Stomach (tissue), 4 donors: ENCODE measurements at regions not wholly inside any gene's neighbourhood (a gene's known extent, or its start where the extent isn't known, plus 50 kb on each side); places are given as distances from the start of the nearest gene placed in this dataset.

Experiments
- POLR2A ChIP-seq, 4 donors: fragments of 450-650 bp; IDR thresholded peaks; one replicate each; pipeline ENCODE4 v1.6.1; 2016; ENCODE audit warnings: antibody characterized with exemption in 4 of 4, control low read depth in 2 of 4, mild to moderate bottlenecking in 1 of 4, moderate library complexity in 1 of 4
- TF ChIP-seq, protein P1 (sequence below), 7 experiments: fragments of 450-650 bp in 4 of 7; fragments of 200-600 bp in 3 of 7; sonication (generic) in 3 of 7; IDR thresholded peaks; one replicate each; pipeline ENCODE4 v1.5.1; 2016 to 2019; ENCODE audit warnings: antibody characterized with exemption in 7 of 7, control low read depth in 2 of 7, mild to moderate bottlenecking in 1 of 7

DNA sequence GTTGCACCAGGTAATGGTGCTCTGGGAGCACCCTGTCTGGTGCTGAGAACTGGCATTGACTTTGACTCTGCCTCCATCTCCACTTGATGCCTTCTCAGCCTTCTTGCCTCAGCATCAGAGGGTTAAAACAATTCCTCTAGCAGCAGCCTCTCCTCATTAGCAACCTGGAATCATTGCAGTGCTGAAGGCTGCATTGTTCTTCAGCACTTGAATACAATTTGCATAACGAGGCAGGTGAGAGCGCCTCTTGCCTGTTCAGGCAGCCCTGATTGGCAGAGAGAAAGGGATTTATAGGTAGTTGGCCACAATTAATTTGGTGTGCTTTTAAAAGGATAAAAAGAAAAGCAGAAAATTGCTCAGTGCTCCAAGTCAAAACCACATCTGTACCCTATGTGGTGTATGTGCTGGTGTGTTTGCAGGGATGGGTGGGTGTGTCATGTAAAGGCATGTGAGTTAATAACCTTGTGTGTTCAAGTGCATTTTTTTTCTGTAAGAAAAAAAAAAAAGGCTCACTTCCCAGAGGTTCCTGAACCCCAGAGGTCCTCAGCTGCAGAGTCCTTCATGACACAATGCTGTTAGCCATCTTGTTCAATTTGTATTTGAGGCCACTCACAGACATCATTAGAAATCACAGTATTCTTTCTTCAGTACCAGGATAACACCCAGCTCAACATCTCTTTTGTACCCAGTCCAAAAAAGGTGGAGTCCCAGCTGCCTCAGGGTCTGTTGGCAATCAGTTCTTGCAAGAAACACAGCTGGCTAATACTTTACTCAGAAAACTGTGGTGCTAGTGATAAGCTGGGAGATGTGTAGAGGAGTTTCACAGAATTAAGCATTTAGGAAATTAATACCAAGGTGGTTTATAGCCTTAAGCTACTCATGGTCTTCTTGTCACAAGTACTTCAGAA, 385.6 kb downstream of the GRIN2B start:
- TF ChIP-seq, protein P1, sequence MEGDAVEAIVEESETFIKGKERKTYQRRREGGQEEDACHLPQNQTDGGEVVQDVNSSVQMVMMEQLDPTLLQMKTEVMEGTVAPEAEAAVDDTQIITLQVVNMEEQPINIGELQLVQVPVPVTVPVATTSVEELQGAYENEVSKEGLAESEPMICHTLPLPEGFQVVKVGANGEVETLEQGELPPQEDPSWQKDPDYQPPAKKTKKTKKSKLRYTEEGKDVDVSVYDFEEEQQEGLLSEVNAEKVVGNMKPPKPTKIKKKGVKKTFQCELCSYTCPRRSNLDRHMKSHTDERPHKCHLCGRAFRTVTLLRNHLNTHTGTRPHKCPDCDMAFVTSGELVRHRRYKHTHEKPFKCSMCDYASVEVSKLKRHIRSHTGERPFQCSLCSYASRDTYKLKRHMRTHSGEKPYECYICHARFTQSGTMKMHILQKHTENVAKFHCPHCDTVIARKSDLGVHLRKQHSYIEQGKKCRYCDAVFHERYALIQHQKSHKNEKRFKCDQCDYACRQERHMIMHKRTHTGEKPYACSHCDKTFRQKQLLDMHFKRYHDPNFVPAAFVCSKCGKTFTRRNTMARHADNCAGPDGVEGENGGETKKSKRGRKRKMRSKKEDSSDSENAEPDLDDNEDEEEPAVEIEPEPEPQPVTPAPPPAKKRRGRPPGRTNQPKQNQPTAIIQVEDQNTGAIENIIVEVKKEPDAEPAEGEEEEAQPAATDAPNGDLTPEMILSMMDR (IDR thresholded peaks at IDR 0.05) = no peak
- TF ChIP-seq POLR2A (IDR thresholded peaks at IDR 0.05) = no peak
